ENCODE measurements at regions not wholly inside any gene's neighbourhood (a gene's known extent, or its start where the extent isn't known, plus 50 kb on each side); places are given as distances from the start of the nearest gene placed in this dataset.

DNA sequence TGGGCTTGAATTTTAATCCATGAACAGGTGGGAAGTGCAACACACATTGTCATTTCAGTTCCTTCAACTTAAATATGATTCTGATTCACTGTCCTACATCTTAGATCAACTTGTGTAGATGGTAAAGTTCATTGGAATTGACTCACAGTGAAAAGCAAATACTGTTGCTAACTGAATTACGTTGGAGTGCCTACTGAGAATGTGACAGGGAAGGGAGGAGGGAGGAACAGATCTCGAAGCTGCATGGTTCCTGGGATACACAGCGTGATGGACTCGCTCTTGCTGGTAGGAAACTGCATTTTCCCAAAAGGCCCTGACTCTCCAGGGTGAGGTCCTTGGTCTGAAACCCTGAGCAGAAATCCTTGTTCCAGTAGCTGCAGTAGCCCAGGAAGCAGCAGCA lies 284.2 kb downstream of the USP46 start:
- TF ChIP-seq SIN3A (IDR thresholded peaks at IDR 0.05; ENCODE audit: borderline replicate concordance in 2 of 2, control insufficient read depth in 1 of 2, low read depth in 2 of 2, low read length in 2 of 2) (no peak), PTBP1 (IDR thresholded peaks at IDR 0.05; ENCODE audit: low read depth, low read length) (no peak), MIER1 (IDR thresholded peaks at IDR 0.05; ENCODE audit: low read depth) (no peak), CXXC5 (CRISPR knock-in tag; IDR thresholded peaks at IDR 0.05) (no peak), ZNF561 (CRISPR knock-in tag; conservative IDR thresholded peaks at IDR 0.05) (no peak), IFI16 (CRISPR knock-in tag; IDR thresholded peaks at IDR 0.05) (no peak), POLR2A (conservative IDR thresholded peaks at IDR 0.05) (no peak)
- TF ChIP-seq, protein P1, sequence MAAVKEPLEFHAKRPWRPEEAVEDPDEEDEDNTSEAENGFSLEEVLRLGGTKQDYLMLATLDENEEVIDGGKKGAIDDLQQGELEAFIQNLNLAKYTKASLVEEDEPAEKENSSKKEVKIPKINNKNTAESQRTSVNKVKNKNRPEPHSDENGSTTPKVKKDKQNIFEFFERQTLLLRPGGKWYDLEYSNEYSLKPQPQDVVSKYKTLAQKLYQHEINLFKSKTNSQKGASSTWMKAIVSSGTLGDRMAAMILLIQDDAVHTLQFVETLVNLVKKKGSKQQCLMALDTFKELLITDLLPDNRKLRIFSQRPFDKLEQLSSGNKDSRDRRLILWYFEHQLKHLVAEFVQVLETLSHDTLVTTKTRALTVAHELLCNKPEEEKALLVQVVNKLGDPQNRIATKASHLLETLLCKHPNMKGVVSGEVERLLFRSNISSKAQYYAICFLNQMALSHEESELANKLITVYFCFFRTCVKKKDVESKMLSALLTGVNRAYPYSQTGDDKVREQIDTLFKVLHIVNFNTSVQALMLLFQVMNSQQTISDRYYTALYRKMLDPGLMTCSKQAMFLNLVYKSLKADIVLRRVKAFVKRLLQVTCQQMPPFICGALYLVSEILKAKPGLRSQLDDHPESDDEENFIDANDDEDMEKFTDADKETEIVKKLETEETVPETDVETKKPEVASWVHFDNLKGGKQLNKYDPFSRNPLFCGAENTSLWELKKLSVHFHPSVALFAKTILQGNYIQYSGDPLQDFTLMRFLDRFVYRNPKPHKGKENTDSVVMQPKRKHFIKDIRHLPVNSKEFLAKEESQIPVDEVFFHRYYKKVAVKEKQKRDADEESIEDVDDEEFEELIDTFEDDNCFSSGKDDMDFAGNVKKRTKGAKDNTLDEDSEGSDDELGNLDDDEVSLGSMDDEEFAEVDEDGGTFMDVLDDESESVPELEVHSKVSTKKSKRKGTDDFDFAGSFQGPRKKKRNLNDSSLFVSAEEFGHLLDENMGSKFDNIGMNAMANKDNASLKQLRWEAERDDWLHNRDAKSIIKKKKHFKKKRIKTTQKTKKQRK (IDR thresholded peaks at IDR 0.05; ENCODE audit: borderline replicate concordance, low read depth, low read length): no peak
